Glutamatergic neuron (in vitro differentiated cells): ENCODE measurements at regions not wholly inside any gene's neighbourhood (a gene's known extent, or its start where the extent isn't known, plus 50 kb on each side); places are given as distances from the start of the nearest gene placed in this dataset.

ENCODE experiments used
- DNase-seq: peaks from one replicate; pipeline ENCODE4 v3.0.0; 2022
- H3K27ac Mint-ChIP-seq: one replicate; pipeline ENCODE4 v1.8.0; 2020; ENCODE audit warnings: mild to moderate bottlenecking, mixed read lengths, inconsistent platforms; ENCODE audit not compliant: unreplicated experiment
- H3K27me3 Mint-ChIP-seq: one replicate; pipeline ENCODE4 v1.8.0; 2020; ENCODE audit warnings: mild to moderate bottlenecking, moderate library complexity, mixed read lengths, inconsistent platforms; ENCODE audit not compliant: unreplicated experiment
- H3K36me3 Mint-ChIP-seq: one replicate; pipeline ENCODE4 v1.8.0; 2020; ENCODE audit warnings: mild to moderate bottlenecking, mixed read lengths, inconsistent platforms; ENCODE audit not compliant: unreplicated experiment
- H3K4me1 Mint-ChIP-seq: one replicate; pipeline ENCODE4 v1.8.0; 2020; ENCODE audit warnings: mild to moderate bottlenecking, low read depth, mixed read lengths, inconsistent platforms; ENCODE audit not compliant: unreplicated experiment
- H3K4me3 Mint-ChIP-seq: one replicate; pipeline ENCODE4 v1.8.0; 2020; ENCODE audit warnings: mild to moderate bottlenecking, mixed read lengths, inconsistent platforms; ENCODE audit not compliant: unreplicated experiment
- H3K9me3 Mint-ChIP-seq: one replicate; pipeline ENCODE4 v1.8.0; 2020; ENCODE audit warnings: mild to moderate bottlenecking, moderate library complexity, mixed read lengths, inconsistent platforms; ENCODE audit not compliant: unreplicated experiment
- CTCF ChIP-seq: fragments of 200-600 bp; sonication (generic); IDR thresholded peaks from one replicate; pipeline ENCODE4 v1.5.0; 2021; ENCODE audit not compliant: partially characterized antibody, unreplicated experiment

- TF ChIP-seq CTCF = no peak
- Mint-ChIP-seq H3K27ac (no peak overlapping the region), H3K36me3 (no peaks in the 10 kb centered on the region), H3K9me3 (peaks cover 17% of the 10 kb centered on the region), H3K4me1 (peaks cover 28% of the 10 kb centered on the region), H3K27me3 (peaks cover 5% of the 10 kb centered on the region), H3K4me3 (no peak overlapping the region)
- DNase-seq = no peak
These were observed 135.5 kb downstream of the ALOX5 start for GRCh38 chr10:45509491-45509890.

- peak overlapping the region; percentile 18 for H3K4me3 Mint-ChIP-seq
- H3K4me1 Mint-ChIP-seq = peaks cover 16% of the 10 kb centered on the region
- H3K27ac Mint-ChIP-seq = peak overlapping the region; percentile 64
- no peak for DNase-seq
- no peaks in the 10 kb centered on the region for H3K36me3 Mint-ChIP-seq
- TF ChIP-seq CTCF = no peak
- no peaks in the 10 kb centered on the region for H3K27me3 Mint-ChIP-seq
- H3K9me3 Mint-ChIP-seq = peaks cover 6% of the 10 kb centered on the region
These were observed 131.3 kb downstream of the ALOX5 start for GRCh38 chr10:45505311-45505710.

GRCh38 chr10:45502458-45502857 is 128.4 kb downstream of the ALOX5 start:
- no peak for TF ChIP-seq CTCF
- Mint-ChIP-seq H3K27me3 (no peaks in the 10 kb centered on the region), H3K36me3 (no peaks in the 10 kb centered on the region), H3K27ac (no peak overlapping the region), H3K9me3 (peaks cover 3% of the 10 kb centered on the region), H3K4me1 (peaks cover 16% of the 10 kb centered on the region), H3K4me3 (no peak overlapping the region)
- DNase-seq = no peak

GRCh38 chr10:45501791-45502190 is 127.8 kb downstream of the ALOX5 start:
- no peaks in the 10 kb centered on the region for H3K36me3 Mint-ChIP-seq
- no peak for DNase-seq
- no peaks in the 10 kb centered on the region for H3K27me3 Mint-ChIP-seq
- H3K9me3 Mint-ChIP-seq = peaks cover 1% of the 10 kb centered on the region
- peaks cover 13% of the 10 kb centered on the region for H3K4me1 Mint-ChIP-seq
- TF ChIP-seq CTCF = no peak
- no peak overlapping the region for H3K4me3 Mint-ChIP-seq
- H3K27ac Mint-ChIP-seq = no peak overlapping the region

- H3K27ac Mint-ChIP-seq = no peak overlapping the region
- H3K4me1 Mint-ChIP-seq = peaks cover 12% of the 10 kb centered on the region
- DNase-seq = no peak
- H3K36me3 Mint-ChIP-seq = no peaks in the 10 kb centered on the region
- H3K27me3 Mint-ChIP-seq = no peaks in the 10 kb centered on the region
- no peak overlapping the region for H3K4me3 Mint-ChIP-seq
- H3K9me3 Mint-ChIP-seq = peaks cover 1% of the 10 kb centered on the region
- no peak for TF ChIP-seq CTCF
These were observed 126.8 kb downstream of the ALOX5 start for GRCh38 chr10:45500798-45501197.
